DOHH2 (cell line): ENCODE measurements at regions not wholly inside any gene's neighbourhood (a gene's known extent, or its start where the extent isn't known, plus 50 kb on each side); places are given as distances from the start of the nearest gene placed in this dataset.

Experiments
- CTCF ChIP-seq: fragments of 200-600 bp; sonication (generic); IDR thresholded peaks from one replicate; pipeline ENCODE4 v1.5.1; 2014; ENCODE audit warnings: antibody characterized with exemption, mild to moderate bottlenecking, low read depth, low read length; ENCODE audit not compliant: poor library complexity, severe bottlenecking
- EZH2phosphoT487 ChIP-seq: fragments of 200-600 bp; sonication (generic); IDR thresholded peaks from 2 replicates; pipeline ENCODE4 v1.6.1; 2017; ENCODE audit warnings: borderline replicate concordance, mild to moderate bottlenecking, antibody characterized with exemption, low read length, moderate library complexity, mixed read lengths

GRCh38 chr2:198382811-198383210, 578.4 kb downstream of the PLCL1 start:
- no peak for TF ChIP-seq CTCF
- no peak for TF ChIP-seq EZH2phosphoT487
